Omental fat pad (tissue), 3 donors: ENCODE measurements at regions not wholly inside any gene's neighbourhood (a gene's known extent, or its start where the extent isn't known, plus 50 kb on each side); places are given as distances from the start of the nearest gene placed in this dataset.

ENCODE experiments used
- ATAC-seq: fragments of 150-250 bp; one replicate; pipeline ENCODE4 v1.9.1; 2016; ENCODE audit warnings: mild to moderate bottlenecking, moderate library complexity; ENCODE audit not compliant: low FRiP score
- DNase-seq: peaks from one replicate; pipeline ENCODE4 v3.0.0-alpha.2; 2019; ENCODE audit warnings: low spot score
- TF ChIP-seq, protein P1 (sequence below), 3 donors: fragments of 450-650 bp; IDR thresholded peaks; one replicate each; pipeline ENCODE4 v1.5.1; 2016 to 2017; ENCODE audit warnings: antibody characterized with exemption in 3 of 3, mild to moderate bottlenecking in 3 of 3, moderate library complexity in 2 of 3

DNA sequence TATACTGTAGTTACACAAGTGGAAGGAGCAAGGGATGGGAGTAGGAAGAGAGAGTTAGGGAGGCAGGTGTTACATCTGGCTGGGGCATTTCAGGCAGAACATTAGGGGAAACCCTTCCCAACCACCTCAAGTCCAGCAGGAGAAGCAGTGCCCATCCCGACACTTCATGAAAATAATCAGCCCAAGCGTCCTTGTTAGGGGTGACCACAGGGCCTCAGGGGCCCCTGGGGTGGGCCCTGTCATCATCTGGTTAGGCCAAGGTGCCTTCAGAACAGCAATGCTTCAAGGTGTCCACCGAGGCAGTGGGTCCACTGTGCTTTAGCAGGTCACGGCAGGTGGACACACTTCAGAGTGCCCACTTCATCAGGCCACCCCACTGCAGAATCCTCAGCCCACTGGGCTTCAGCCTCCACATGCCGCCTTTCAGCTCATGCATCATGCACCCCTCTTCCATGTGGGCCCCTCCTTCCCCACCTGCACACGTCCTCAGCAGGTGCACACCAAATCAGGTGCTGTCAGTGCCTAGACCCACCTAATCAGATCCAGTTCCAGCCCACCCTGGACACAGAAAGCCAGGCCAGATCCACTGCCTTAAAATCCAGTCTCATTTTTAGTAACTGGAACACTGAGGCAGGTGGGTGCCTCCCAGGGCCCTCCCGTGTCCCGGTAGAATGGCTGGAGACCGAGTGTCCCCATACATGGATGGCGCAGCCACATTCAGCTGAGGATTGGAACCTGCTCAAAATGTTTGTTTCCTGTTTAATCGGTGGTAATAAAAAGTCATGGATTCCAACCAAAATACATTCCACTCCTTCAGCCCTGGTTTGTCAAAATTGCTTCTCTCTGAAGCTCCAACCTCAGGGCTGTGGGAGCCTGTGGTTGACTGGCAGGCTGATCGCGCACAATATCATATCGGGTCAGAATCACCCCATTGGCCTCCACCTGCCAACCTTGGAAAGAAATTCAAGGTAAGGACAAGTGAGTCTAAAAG lies 99.5 kb downstream of the ANKRD60 start:
- DNase-seq (no peak), ATAC-seq (no peak)
- TF ChIP-seq, protein P1, sequence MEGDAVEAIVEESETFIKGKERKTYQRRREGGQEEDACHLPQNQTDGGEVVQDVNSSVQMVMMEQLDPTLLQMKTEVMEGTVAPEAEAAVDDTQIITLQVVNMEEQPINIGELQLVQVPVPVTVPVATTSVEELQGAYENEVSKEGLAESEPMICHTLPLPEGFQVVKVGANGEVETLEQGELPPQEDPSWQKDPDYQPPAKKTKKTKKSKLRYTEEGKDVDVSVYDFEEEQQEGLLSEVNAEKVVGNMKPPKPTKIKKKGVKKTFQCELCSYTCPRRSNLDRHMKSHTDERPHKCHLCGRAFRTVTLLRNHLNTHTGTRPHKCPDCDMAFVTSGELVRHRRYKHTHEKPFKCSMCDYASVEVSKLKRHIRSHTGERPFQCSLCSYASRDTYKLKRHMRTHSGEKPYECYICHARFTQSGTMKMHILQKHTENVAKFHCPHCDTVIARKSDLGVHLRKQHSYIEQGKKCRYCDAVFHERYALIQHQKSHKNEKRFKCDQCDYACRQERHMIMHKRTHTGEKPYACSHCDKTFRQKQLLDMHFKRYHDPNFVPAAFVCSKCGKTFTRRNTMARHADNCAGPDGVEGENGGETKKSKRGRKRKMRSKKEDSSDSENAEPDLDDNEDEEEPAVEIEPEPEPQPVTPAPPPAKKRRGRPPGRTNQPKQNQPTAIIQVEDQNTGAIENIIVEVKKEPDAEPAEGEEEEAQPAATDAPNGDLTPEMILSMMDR (IDR thresholded peaks at IDR 0.05) = no peak

DNA sequence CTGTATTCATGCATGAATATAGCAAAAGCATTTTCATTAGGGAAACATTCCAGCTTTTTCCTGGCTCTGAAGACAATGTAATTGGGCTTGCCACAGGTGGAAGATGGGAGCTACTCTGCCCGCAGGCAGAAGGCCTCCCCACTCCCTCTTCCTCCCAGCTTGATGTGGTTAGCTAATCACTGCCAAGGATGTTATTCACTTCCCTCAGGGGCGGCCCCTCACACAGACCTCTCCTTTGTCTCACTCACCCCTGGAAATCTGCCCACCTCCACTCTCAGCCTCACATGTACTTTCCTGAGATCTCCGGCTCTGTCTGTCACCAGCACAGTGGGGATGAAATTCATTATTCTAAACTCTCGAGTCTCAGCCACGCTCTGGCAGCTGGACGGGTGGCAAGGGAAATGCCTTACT lies 100.7 kb downstream of the ANKRD60 start:
- DNase-seq (no peak), ATAC-seq (no peak)
- TF ChIP-seq, protein P1 (IDR thresholded peaks at IDR 0.05) = no peak

GRCh38 chr20:58125726-58126125 lies 102.7 kb downstream of the ANKRD60 start:
- TF ChIP-seq, protein P1 (IDR thresholded peaks at IDR 0.05) = no peak
- DNase-seq (no peak), ATAC-seq (no peak)

DNA sequence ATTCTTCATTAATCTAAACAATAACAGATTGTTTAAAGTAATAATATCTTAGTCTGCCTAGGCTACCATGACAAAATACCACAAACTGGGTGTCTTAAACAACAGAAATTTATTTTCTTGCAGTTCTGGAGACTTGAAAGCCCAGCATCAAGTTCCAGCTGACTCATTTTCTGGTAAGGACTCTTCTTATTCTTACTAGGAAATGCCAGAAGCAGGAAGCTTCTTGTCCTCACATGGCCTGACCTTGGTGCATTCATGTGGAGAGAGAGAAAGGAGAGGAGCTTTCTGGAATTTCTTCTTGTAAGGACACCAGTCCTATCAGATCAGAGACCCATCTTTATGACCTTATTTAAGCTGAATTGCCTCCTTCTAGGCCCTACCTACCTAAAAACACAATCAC lies 110.5 kb downstream of the ANKRD60 start:
- no peak for DNase-seq
- ATAC-seq = no peak
- TF ChIP-seq, protein P1 (IDR thresholded peaks at IDR 0.05) = no peak

- no peak for ATAC-seq
These were observed 111.9 kb downstream of the ANKRD60 start for GRCh38 chr20:58116505-58116904.

GRCh38 chr20:58113716-58114115 lies 114.7 kb downstream of the ANKRD60 start:
- TF ChIP-seq, protein P1 (IDR thresholded peaks at IDR 0.05) = no peak
- ATAC-seq = no peak
- no peak for DNase-seq

More at GRCh38 chr20:58116505-58116904, 111.9 kb downstream of the ANKRD60 start:
- TF ChIP-seq, protein P1 (IDR thresholded peaks at IDR 0.05) = no peak
- DNase-seq = no peak
